H9 (cell line): ENCODE measurements at regions not wholly inside any gene's neighbourhood (a gene's known extent, or its start where the extent isn't known, plus 50 kb on each side); places are given as distances from the start of the nearest gene placed in this dataset.

ENCODE experiments used
- DNase-seq: peaks from one replicate; pipeline ENCODE4 v3.0.0-alpha.2; 2017
- H2AFZ ChIP-seq: one replicate; pipeline ENCODE4 v1.6.1; 2013; ENCODE audit warnings: mild to moderate bottlenecking, low read length, control low read depth, moderate library complexity
- H2AK5ac ChIP-seq: 2 replicates; pipeline ENCODE4 v1.6.1; 2013; ENCODE audit warnings: low read length, control low read depth, mixed read lengths; ENCODE audit not compliant: insufficient read length
- H2BK120ac ChIP-seq: one replicate; pipeline ENCODE4 v1.6.1; 2013; ENCODE audit warnings: low read depth, mild to moderate bottlenecking, low read length, control low read depth, inconsistent platforms; ENCODE audit not compliant: poor library complexity, severe bottlenecking
- H2BK12ac ChIP-seq: 2 replicates; pipeline ENCODE4 v1.6.1; 2013; ENCODE audit warnings: low read length, control low read depth, mixed read lengths, low read depth; ENCODE audit not compliant: insufficient read length
- H2BK15ac ChIP-seq: 2 replicates; pipeline ENCODE4 v1.6.1; 2013; ENCODE audit warnings: low read depth, low read length, control low read depth
- H2BK20ac ChIP-seq: one replicate; pipeline ENCODE4 v1.6.1; 2013; ENCODE audit warnings: low read depth, mild to moderate bottlenecking, low read length, control low read depth, inconsistent platforms; ENCODE audit not compliant: poor library complexity, severe bottlenecking
- H2BK5ac ChIP-seq: 2 replicates; pipeline ENCODE4 v1.6.1; 2013; ENCODE audit warnings: low read length, control low read depth, mixed read lengths; ENCODE audit not compliant: insufficient read length
- H3K14ac ChIP-seq: 2 replicates; pipeline ENCODE4 v1.6.1; 2013; ENCODE audit warnings: low read length, control low read depth; ENCODE audit not compliant: insufficient read depth
- H3K18ac ChIP-seq: 2 replicates; pipeline ENCODE4 v1.6.1; 2013; ENCODE audit warnings: low read depth, mild to moderate bottlenecking, mixed read lengths, low read length, control low read depth; ENCODE audit not compliant: insufficient read length
- H3K23ac ChIP-seq: 2 replicates; pipeline ENCODE4 v1.6.1; 2013; ENCODE audit warnings: low read length, control low read depth, mixed read lengths, low read depth; ENCODE audit not compliant: insufficient read length
- H3K23me2 ChIP-seq: 2 replicates; pipeline ENCODE4 v1.6.1; 2013; ENCODE audit warnings: low read depth, mild to moderate bottlenecking, mixed read lengths, low read length, control low read depth; ENCODE audit not compliant: insufficient read length, poor library complexity, severe bottlenecking
- H3K27ac ChIP-seq: 2 replicates; pipeline ENCODE4 v1.5.1; 2013; ENCODE audit warnings: low read length, control low read depth, mixed read lengths, low read depth; ENCODE audit not compliant: insufficient read length
- H3K27me3 ChIP-seq: 2 replicates; pipeline ENCODE4 v1.6.1; 2013; ENCODE audit warnings: low read length, control low read depth, inconsistent platforms; ENCODE audit not compliant: insufficient read depth
- H3K4ac ChIP-seq: 2 replicates; pipeline ENCODE4 v1.6.1; 2013; ENCODE audit warnings: low read depth, mild to moderate bottlenecking, control low read depth, inconsistent platforms, low read length, moderate library complexity
- H3K4me1 ChIP-seq: 2 replicates; pipeline ENCODE4 v1.6.1; 2013; ENCODE audit warnings: low read length, control low read depth, inconsistent platforms; ENCODE audit not compliant: insufficient read depth
- H3K4me2 ChIP-seq: 2 replicates; pipeline ENCODE4 v1.6.1; 2013; ENCODE audit warnings: low read length, control low read depth, mixed read lengths; ENCODE audit not compliant: insufficient read length, insufficient read depth
- H3K56ac ChIP-seq: 2 replicates; pipeline ENCODE4 v1.6.1; 2013; ENCODE audit warnings: low read depth, mild to moderate bottlenecking, mixed read lengths, low read length, control low read depth; ENCODE audit not compliant: insufficient read length
- H3K79me1 ChIP-seq: 2 replicates; pipeline ENCODE4 v1.6.1; 2013; ENCODE audit warnings: low read depth, mild to moderate bottlenecking, moderate library complexity, low read length, control low read depth, inconsistent platforms; ENCODE audit not compliant: insufficient read depth, poor library complexity, severe bottlenecking
- H3K79me2 ChIP-seq: 2 replicates; pipeline ENCODE4 v1.6.1; 2013; ENCODE audit warnings: low read length, control low read depth, inconsistent platforms; ENCODE audit not compliant: insufficient read depth
- H3K9ac ChIP-seq: 2 replicates; pipeline ENCODE4 v1.6.1; 2013; ENCODE audit warnings: low read length, control low read depth, mixed read lengths; ENCODE audit not compliant: insufficient read length; ENCODE audit errors: extremely low read depth
- H3K9me3 ChIP-seq: one replicate; pipeline ENCODE4 v1.6.1; 2013; ENCODE audit warnings: low read depth, low read length, inconsistent platforms; ENCODE audit not compliant: control insufficient read depth
- H3T11ph ChIP-seq: one replicate; pipeline ENCODE4 v1.6.1; 2013; ENCODE audit warnings: mild to moderate bottlenecking, low read length, control low read depth, inconsistent platforms
- H4K20me1 ChIP-seq: one replicate; pipeline ENCODE4 v1.6.1; 2013; ENCODE audit not compliant: control insufficient read depth, insufficient read length, insufficient read depth
- H4K5ac ChIP-seq: 2 replicates; pipeline ENCODE4 v1.6.1; 2013; ENCODE audit warnings: low read depth, mild to moderate bottlenecking, mixed read lengths, low read length, control low read depth; ENCODE audit not compliant: insufficient read length
- H4K8ac ChIP-seq: replicated peaks from 2 replicates; pipeline ENCODE4 v1.6.1; 2013; ENCODE audit warnings: low read length, control low read depth, mixed read lengths, low read depth; ENCODE audit not compliant: insufficient read length
- H4K91ac ChIP-seq: 2 replicates; pipeline ENCODE4 v1.6.1; 2013; ENCODE audit warnings: low read depth, mild to moderate bottlenecking, moderate library complexity, mixed read lengths, low read length, control low read depth; ENCODE audit not compliant: insufficient read length
- H3K27ac Mint-ChIP-seq, 3 experiments: 2 replicates in 2 of 3; 3 replicates in 1 of 3; pipeline ENCODE4 v1.8.0; 2020 to 2021; ENCODE audit warnings: mixed read lengths in 3 of 3, mild to moderate bottlenecking in 1 of 3, moderate library complexity in 1 of 3
- H3K27me3 Mint-ChIP-seq: 2 replicates; pipeline ENCODE4 v1.8.0; 2021; ENCODE audit warnings: low read depth, mild to moderate bottlenecking, moderate library complexity, mixed read lengths
- H3K36me3 Mint-ChIP-seq, 3 experiments: 2 replicates in 2 of 3; 3 replicates in 1 of 3; pipeline ENCODE4 v1.8.0; 2020 to 2021; ENCODE audit warnings: low read depth in 3 of 3, mixed read lengths in 3 of 3; ENCODE audit not compliant: insufficient read depth in 1 of 3
- H3K4me1 Mint-ChIP-seq, 2 experiments: 2 replicates each; pipeline ENCODE4 v1.8.0; 2020; ENCODE audit warnings: mixed read lengths in 2 of 2
- H3K4me3 Mint-ChIP-seq, 2 experiments: 2 replicates in 1 of 2; 3 replicates in 1 of 2; pipeline ENCODE4 v1.8.0; 2020 to 2021; ENCODE audit warnings: mild to moderate bottlenecking in 2 of 2, mixed read lengths in 2 of 2, moderate library complexity in 1 of 2
- H3K9me3 Mint-ChIP-seq, 2 experiments: 2 replicates in 1 of 2; 3 replicates in 1 of 2; pipeline ENCODE4 v1.8.0; 2020; ENCODE audit warnings: mild to moderate bottlenecking in 2 of 2, mixed read lengths in 2 of 2, moderate library complexity in 1 of 2
- CTCF ChIP-seq: fragments of 200-600 bp; sonication (generic); conservative IDR thresholded peaks from 3 replicates; pipeline ENCODE4 v1.8.0; 2021; ENCODE audit warnings: antibody characterized with exemption, mild to moderate bottlenecking
- WGBS: extraction: QIAGEN DNeasy Blood & Tissue Kit; methylation state at CpG from one replicate; pipeline ENCODE4 v1.1.7; 2013; ENCODE audit warnings: missing lambda C conversion rate, low lambda C conversion rate, mixed read lengths; ENCODE audit not compliant: insufficient read length; ENCODE audit errors: extremely low coverage; 5-methylcytosine and 5-hydroxymethylcytosine counted together

- Histone ChIP-seq H2AK5ac (no peak overlapping the region), H4K8ac (no peak overlapping the region), H3K4ac (no peak overlapping the region), H3K27ac (no peak overlapping the region), H2BK120ac (no peak overlapping the region), H3K27me3 (no peaks in the 10 kb centered on the region), H3K56ac (no peak overlapping the region), H3K4me1 (no peaks in the 10 kb centered on the region), H3K18ac (no peak overlapping the region), H2BK5ac (no peak overlapping the region), H2BK12ac (no peak overlapping the region), H3K14ac (no peak overlapping the region), H3K9me3 (no peaks in the 10 kb centered on the region), H4K91ac (no peak overlapping the region), H3K79me2 (no peaks in the 10 kb centered on the region), H3K4me2 (no peak overlapping the region), H2BK20ac (no peak overlapping the region), H3K9ac (no peak overlapping the region), H4K20me1 (no peaks in the 10 kb centered on the region), H3K23me2 (no peaks in the 10 kb centered on the region), H3K23ac (no peak overlapping the region), H2BK15ac (no peak overlapping the region), H3K79me1 (no peaks in the 10 kb centered on the region), H2AFZ (no peak overlapping the region), H4K5ac (no peak overlapping the region), H3T11ph (no peak overlapping the region)
- Mint-ChIP-seq H3K27me3 (no peaks in the 10 kb centered on the region), H3K9me3 (peaks cover 6% of the 10 kb centered on the region in 2 experiments; a peak in 3 of 5 replicates), H3K4me3 (no peak overlapping the region), H3K36me3 (peaks cover 0 to 11% (median 0%) of the 10 kb centered on the region in 3 experiments; a peak in 3 of 7 replicates), H3K4me1 (peaks cover 10 to 13% of the 10 kb centered on the region in 2 experiments), H3K27ac (no peak overlapping the region)
- WGBS, result no CpG with 5 or more reads among the region's 3 CpGs
- no peak for TF ChIP-seq CTCF
- no peak for DNase-seq
Measured at GRCh38 chr2:12457831-12458230, 258.9 kb upstream of the TRIB2 start.
